Tongue (tissue), 1 donor: ENCODE measurements at regions not wholly inside any gene's neighbourhood (a gene's known extent, or its start where the extent isn't known, plus 50 kb on each side); places are given as distances from the start of the nearest gene placed in this dataset.
"Not testable (repeated sequence)": the region's sequence is repeated elsewhere in the genome, so short reads cannot be mapped to it uniquely, and the experiment has no call there.

ENCODE experiments used
- DNase-seq: peaks from one replicate; pipeline ENCODE4 v3.0.0-alpha.2; 2015

GRCh38 chr4:104129243-104129642 lies 365.5 kb downstream of the CXXC4 start:
- no peak for DNase-seq

GRCh38 chr4:104128850-104129213 lies 365.9 kb downstream of the CXXC4 start:
- no peak for DNase-seq

GRCh38 chr4:104128031-104128849 lies 366.5 kb downstream of the CXXC4 start:
- DNase-seq, result no peak

- no peak for DNase-seq
These were observed 371.7 kb downstream of the CXXC4 start for GRCh38 chr4:104123021-104123420.

- DNase-seq, result no peak
These were observed 376.9 kb downstream of the CXXC4 start for GRCh38 chr4:104117776-104118175.

- DNase-seq, result no peak
These were observed 380.8 kb downstream of the CXXC4 start for GRCh38 chr4:104113850-104114249.

- no peak for DNase-seq
These were observed 379.4 kb upstream of the TACR3 start for GRCh38 chr4:104099141-104099540.

- no peak for DNase-seq
These were observed 373.5 kb upstream of the TACR3 start for GRCh38 chr4:104093247-104093646.

GRCh38 chr4:104073229-104073628 lies 353.4 kb upstream of the TACR3 start:
- no peak for DNase-seq

- DNase-seq, result no peak
These were observed 346.7 kb upstream of the TACR3 start for GRCh38 chr4:104066533-104066932.

- peak; percentile 87 for DNase-seq
These were observed 345.1 kb upstream of the TACR3 start for GRCh38 chr4:104064646-104065577.

GRCh38 chr4:104063341-104063740 lies 343.6 kb upstream of the TACR3 start:
- DNase-seq, result no peak

GRCh38 chr4:104044369-104044768 lies 324.6 kb upstream of the TACR3 start:
- no peak for DNase-seq

- DNase-seq, result no peak
These were observed 313.1 kb upstream of the TACR3 start for GRCh38 chr4:104032896-104033295.

- peak; percentile 70 for DNase-seq
These were observed 305.5 kb upstream of the TACR3 start for GRCh38 chr4:104025251-104025650.

GRCh38 chr4:104022831-104023230 lies 303.0 kb upstream of the TACR3 start:
- no peak for DNase-seq

GRCh38 chr4:104022226-104022625 lies 302.4 kb upstream of the TACR3 start:
- peak; percentile 34 for DNase-seq

- no peak for DNase-seq
These were observed 300.9 kb upstream of the TACR3 start for GRCh38 chr4:104020641-104021040.

- DNase-seq, result no peak
These were observed 297.4 kb upstream of the TACR3 start for GRCh38 chr4:104017213-104017612.

GRCh38 chr4:104015680-104016079 lies 295.9 kb upstream of the TACR3 start:
- DNase-seq, result peak; percentile 54

GRCh38 chr4:104010722-104011121 lies 290.9 kb upstream of the TACR3 start:
- no peak for DNase-seq

- DNase-seq, result not testable (repeated sequence)
These were observed 282.5 kb upstream of the TACR3 start for GRCh38 chr4:104002318-104002717.

GRCh38 chr4:103998756-103999155 lies 279.0 kb upstream of the TACR3 start:
- peak; percentile 60 for DNase-seq
